ENCODE measurements at regions not wholly inside any gene's neighbourhood (a gene's known extent, or its start where the extent isn't known, plus 50 kb on each side); places are given as distances from the start of the nearest gene placed in this dataset.
"Not testable (repeated sequence)": the region's sequence is repeated elsewhere in the genome, so short reads cannot be mapped to it uniquely, and the experiment has no call there.

GRCh38 chr7:96822824-96823223 lies 113.2 kb upstream of the SEM1 start:
- H3K4me1 Mint-ChIP-seq: no peaks in the 10 kb centered on the region
- no peaks in the 10 kb centered on the region for H3K9me3 Mint-ChIP-seq
- DNase-seq: no peak
- TF ChIP-seq, protein P1, sequence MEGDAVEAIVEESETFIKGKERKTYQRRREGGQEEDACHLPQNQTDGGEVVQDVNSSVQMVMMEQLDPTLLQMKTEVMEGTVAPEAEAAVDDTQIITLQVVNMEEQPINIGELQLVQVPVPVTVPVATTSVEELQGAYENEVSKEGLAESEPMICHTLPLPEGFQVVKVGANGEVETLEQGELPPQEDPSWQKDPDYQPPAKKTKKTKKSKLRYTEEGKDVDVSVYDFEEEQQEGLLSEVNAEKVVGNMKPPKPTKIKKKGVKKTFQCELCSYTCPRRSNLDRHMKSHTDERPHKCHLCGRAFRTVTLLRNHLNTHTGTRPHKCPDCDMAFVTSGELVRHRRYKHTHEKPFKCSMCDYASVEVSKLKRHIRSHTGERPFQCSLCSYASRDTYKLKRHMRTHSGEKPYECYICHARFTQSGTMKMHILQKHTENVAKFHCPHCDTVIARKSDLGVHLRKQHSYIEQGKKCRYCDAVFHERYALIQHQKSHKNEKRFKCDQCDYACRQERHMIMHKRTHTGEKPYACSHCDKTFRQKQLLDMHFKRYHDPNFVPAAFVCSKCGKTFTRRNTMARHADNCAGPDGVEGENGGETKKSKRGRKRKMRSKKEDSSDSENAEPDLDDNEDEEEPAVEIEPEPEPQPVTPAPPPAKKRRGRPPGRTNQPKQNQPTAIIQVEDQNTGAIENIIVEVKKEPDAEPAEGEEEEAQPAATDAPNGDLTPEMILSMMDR (IDR thresholded peaks at IDR 0.05): no peak
- H3K36me3 Mint-ChIP-seq (ENCODE audit: low read depth): no peaks in the 10 kb centered on the region
- no peak overlapping the region for H3K4me3 Mint-ChIP-seq
- peaks cover 12% of the 10 kb centered on the region for H3K27me3 Mint-ChIP-seq (ENCODE audit: low read depth, poor library complexity)
- no peak overlapping the region for H3K27ac Mint-ChIP-seq

GRCh38 chr7:96823274-96823673 lies 113.6 kb upstream of the SEM1 start:
- no peaks in the 10 kb centered on the region for H3K36me3 Mint-ChIP-seq (ENCODE audit: low read depth)
- TF ChIP-seq, protein P1 (IDR thresholded peaks at IDR 0.05): no peak
- no peak for DNase-seq
- H3K27me3 Mint-ChIP-seq (ENCODE audit: low read depth, poor library complexity): peaks cover 12% of the 10 kb centered on the region
- no peaks in the 10 kb centered on the region for H3K4me1 Mint-ChIP-seq
- no peak overlapping the region for H3K4me3 Mint-ChIP-seq
- H3K9me3 Mint-ChIP-seq: no peaks in the 10 kb centered on the region
- H3K27ac Mint-ChIP-seq: no peak overlapping the region

GRCh38 chr7:96824686-96825085 lies 115.0 kb upstream of the SEM1 start:
- TF ChIP-seq, protein P1 (IDR thresholded peaks at IDR 0.05): no peak
- Mint-ChIP-seq H3K27me3 (ENCODE audit: low read depth, poor library complexity) (peaks cover 14% of the 10 kb centered on the region), H3K4me3 (no peak overlapping the region), H3K27ac (no peak overlapping the region), H3K36me3 (ENCODE audit: low read depth) (no peaks in the 10 kb centered on the region), H3K4me1 (no peaks in the 10 kb centered on the region), H3K9me3 (no peaks in the 10 kb centered on the region)
- no peak for DNase-seq

GRCh38 chr7:96825285-96825684 lies 115.6 kb upstream of the SEM1 start:
- H3K27me3 Mint-ChIP-seq (ENCODE audit: low read depth, poor library complexity): peaks cover 14% of the 10 kb centered on the region
- TF ChIP-seq, protein P1 (IDR thresholded peaks at IDR 0.05): no peak
- no peaks in the 10 kb centered on the region for H3K4me1 Mint-ChIP-seq
- no peaks in the 10 kb centered on the region for H3K9me3 Mint-ChIP-seq
- H3K36me3 Mint-ChIP-seq (ENCODE audit: low read depth): no peaks in the 10 kb centered on the region
- H3K27ac Mint-ChIP-seq: no peak overlapping the region
- no peak overlapping the region for H3K4me3 Mint-ChIP-seq
- no peak for DNase-seq

DNA sequence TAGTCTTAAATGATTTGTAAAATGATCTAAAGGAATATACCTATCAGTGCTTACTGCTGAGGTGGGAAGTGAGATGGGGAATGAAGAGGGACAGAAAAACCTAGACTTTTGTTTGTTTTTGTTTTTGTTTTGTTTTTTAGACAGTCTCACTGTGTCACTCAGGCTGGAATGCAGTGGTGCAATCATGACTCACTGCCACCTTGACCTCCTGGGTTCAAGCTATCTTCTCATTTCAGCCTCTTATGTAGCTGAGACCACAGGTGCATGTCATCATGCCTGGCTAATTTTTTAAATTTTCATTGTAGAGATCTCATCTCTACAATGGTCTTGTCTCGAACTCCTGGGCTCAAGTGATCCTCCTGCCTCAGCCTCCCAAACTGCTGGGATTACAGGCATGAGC lies 116.4 kb upstream of the SEM1 start:
- no peak overlapping the region for H3K4me3 Mint-ChIP-seq
- H3K36me3 Mint-ChIP-seq (ENCODE audit: low read depth): no peaks in the 10 kb centered on the region
- H3K9me3 Mint-ChIP-seq: no peaks in the 10 kb centered on the region
- no peaks in the 10 kb centered on the region for H3K4me1 Mint-ChIP-seq
- no peak for DNase-seq
- H3K27me3 Mint-ChIP-seq (ENCODE audit: low read depth, poor library complexity): peaks cover 21% of the 10 kb centered on the region
- no peak overlapping the region for H3K27ac Mint-ChIP-seq
- TF ChIP-seq, protein P1 (IDR thresholded peaks at IDR 0.05): no peak

DNA sequence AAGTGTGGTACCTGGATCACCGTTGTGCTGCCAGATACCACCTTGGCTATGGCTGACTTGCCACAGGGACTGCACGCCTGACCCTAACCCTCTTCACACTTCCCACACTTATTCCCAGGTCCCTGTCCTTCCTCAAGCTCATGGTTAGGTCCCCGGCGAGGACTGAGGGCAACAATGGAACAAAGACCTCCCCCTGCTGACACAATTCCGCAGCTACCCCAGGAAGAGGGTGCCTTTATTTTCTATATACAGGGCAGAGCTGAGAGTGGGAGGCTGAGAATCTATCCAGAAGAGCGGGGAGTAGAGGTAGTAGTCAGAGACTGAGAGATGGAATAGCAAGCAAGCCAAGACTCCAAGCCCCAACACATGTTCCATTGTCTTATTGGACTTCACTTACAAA lies 118.1 kb upstream of the SEM1 start:
- no peak overlapping the region for H3K4me3 Mint-ChIP-seq
- no peak for DNase-seq
- H3K4me1 Mint-ChIP-seq: no peaks in the 10 kb centered on the region
- TF ChIP-seq, protein P1 (IDR thresholded peaks at IDR 0.05): no peak
- no peaks in the 10 kb centered on the region for H3K9me3 Mint-ChIP-seq
- no peaks in the 10 kb centered on the region for H3K36me3 Mint-ChIP-seq (ENCODE audit: low read depth)
- H3K27ac Mint-ChIP-seq: no peak overlapping the region
- H3K27me3 Mint-ChIP-seq (ENCODE audit: low read depth, poor library complexity): peaks cover 18% of the 10 kb centered on the region

DNA sequence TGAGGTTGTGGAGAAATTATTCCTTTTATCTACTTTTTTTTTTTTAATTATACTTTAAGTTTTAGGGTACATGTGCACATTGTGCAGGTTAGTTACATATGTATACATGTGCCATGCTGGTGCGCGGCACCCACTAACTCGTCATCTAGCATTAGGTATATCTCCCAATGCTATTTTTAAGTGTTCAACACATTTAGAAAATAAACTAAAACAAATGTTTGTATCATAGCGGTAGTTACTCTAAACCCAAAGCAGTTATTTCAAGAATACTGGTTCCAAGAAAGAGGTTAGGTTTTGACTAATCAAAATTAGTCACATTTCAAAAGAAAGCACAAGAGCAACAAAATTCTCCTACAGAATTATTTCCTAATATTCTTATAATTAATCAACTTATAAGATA lies 119.5 kb upstream of the SEM1 start:
- peaks cover 18% of the 10 kb centered on the region for H3K27me3 Mint-ChIP-seq (ENCODE audit: low read depth, poor library complexity)
- not testable (repeated sequence) for DNase-seq; H3K4me1 Mint-ChIP-seq; H3K4me3 Mint-ChIP-seq; H3K27ac Mint-ChIP-seq; H3K36me3 Mint-ChIP-seq (ENCODE audit: low read depth); H3K9me3 Mint-ChIP-seq

All from nephron progenitor cell (in vitro differentiated cells).